ENCODE measurements at regions not wholly inside any gene's neighbourhood (a gene's known extent, or its start where the extent isn't known, plus 50 kb on each side); places are given as distances from the start of the nearest gene placed in this dataset.

DNA sequence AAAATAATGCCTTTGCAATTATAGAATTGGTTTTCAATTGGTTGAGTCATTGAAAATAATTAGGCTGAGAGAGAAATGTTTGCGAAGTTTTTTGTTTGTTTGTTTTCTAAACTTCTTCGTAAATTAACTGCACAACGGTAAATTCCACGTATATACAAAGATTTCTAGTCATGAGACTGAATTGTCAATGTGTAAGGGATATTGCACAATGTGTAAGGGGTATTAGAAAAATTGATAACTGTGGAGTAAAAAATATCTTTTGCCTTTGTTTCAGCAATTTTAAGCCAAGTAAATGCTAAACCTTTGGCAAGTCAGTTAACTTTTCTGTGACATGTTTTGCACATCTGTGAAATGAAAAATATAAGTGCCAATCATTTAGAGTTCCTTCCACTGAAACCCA is 606.0 kb downstream of the TMEM182 start:
- WGBS, 2 experiments (ENCODE audit: insufficient coverage in 1 of 2, insufficient read length in 1 of 2): 97 to 98% methylated on average over 4 of the region's 4 CpGs
- H3K27ac Mint-ChIP-seq: no peak overlapping the region

DNA sequence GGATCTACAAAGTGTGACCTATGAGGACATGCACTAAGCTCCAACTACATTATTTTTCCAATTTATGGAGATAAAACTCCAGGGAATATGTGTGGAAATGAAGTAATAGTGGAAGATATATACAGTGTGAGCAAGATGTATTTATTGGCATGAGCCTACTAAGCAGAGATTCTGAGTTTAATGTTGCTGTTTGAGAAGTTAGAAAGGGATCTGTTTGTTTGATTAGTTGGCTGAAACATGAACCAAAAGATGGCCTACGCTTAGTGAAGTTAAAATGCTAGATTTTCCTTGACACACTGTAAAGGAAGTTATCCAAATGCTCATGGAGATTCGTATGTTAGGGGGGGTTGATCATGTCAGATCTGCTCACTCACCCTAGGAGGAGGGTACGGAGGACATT is 621.7 kb downstream of the TMEM182 start:
- no peak for DNase-seq
- Histone ChIP-seq H3K27me3 (ENCODE audit: control insufficient read depth, insufficient read depth, low read length, poor library complexity, severe bottlenecking) (no peaks in the 10 kb centered on the region), H3K36me3 (ENCODE audit: control insufficient read depth, insufficient read depth, low read length) (no peaks in the 10 kb centered on the region), H3K4me3 (ENCODE audit: low read length) (no peak overlapping the region), H3K27ac (ENCODE audit: low read depth, low read length) (no peak overlapping the region), H3K9ac (ENCODE audit: extremely low read depth, low read length, poor library complexity, severe bottlenecking) (no peak overlapping the region), H3K4me1 (ENCODE audit: control insufficient read depth, insufficient read depth, low read length) (peaks cover 6% of the 10 kb centered on the region), H3K9me3 (ENCODE audit: control insufficient read depth, low read length) (no peaks in the 10 kb centered on the region)
- H3K27me3 Mint-ChIP-seq (ENCODE audit: insufficient read depth): no peaks in the 10 kb centered on the region
- 87 to 100% methylated on average over 2 to 3 of the region's 3 CpGs for WGBS, 2 experiments (ENCODE audit: insufficient coverage in 1 of 2, insufficient read length in 1 of 2)
- H3K36me3 Mint-ChIP-seq (ENCODE audit: low read depth): no peaks in the 10 kb centered on the region
- no peak overlapping the region for H3K4me3 Mint-ChIP-seq
- no peaks in the 10 kb centered on the region for H3K9me3 Mint-ChIP-seq
- H3K27ac Mint-ChIP-seq: no peak overlapping the region
- TF ChIP-seq, protein P1, sequence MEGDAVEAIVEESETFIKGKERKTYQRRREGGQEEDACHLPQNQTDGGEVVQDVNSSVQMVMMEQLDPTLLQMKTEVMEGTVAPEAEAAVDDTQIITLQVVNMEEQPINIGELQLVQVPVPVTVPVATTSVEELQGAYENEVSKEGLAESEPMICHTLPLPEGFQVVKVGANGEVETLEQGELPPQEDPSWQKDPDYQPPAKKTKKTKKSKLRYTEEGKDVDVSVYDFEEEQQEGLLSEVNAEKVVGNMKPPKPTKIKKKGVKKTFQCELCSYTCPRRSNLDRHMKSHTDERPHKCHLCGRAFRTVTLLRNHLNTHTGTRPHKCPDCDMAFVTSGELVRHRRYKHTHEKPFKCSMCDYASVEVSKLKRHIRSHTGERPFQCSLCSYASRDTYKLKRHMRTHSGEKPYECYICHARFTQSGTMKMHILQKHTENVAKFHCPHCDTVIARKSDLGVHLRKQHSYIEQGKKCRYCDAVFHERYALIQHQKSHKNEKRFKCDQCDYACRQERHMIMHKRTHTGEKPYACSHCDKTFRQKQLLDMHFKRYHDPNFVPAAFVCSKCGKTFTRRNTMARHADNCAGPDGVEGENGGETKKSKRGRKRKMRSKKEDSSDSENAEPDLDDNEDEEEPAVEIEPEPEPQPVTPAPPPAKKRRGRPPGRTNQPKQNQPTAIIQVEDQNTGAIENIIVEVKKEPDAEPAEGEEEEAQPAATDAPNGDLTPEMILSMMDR (conservative IDR thresholded peaks at IDR 0.05): no peak
- H3K4me1 Mint-ChIP-seq: peaks cover 17% of the 10 kb centered on the region

More for the DNA sequence above, 606.0 kb downstream of the TMEM182 start:
- Histone ChIP-seq H3K36me3 (ENCODE audit: control insufficient read depth, insufficient read depth, low read length) (no peaks in the 10 kb centered on the region), H3K4me1 (ENCODE audit: control insufficient read depth, insufficient read depth, low read length) (no peaks in the 10 kb centered on the region), H3K4me3 (ENCODE audit: low read length) (no peak overlapping the region), H3K9me3 (ENCODE audit: control insufficient read depth, low read length) (no peaks in the 10 kb centered on the region), H3K27me3 (ENCODE audit: control insufficient read depth, insufficient read depth, low read length, poor library complexity, severe bottlenecking) (no peaks in the 10 kb centered on the region), H3K27ac (ENCODE audit: low read depth, low read length) (no peak overlapping the region), H3K9ac (ENCODE audit: extremely low read depth, low read length, poor library complexity, severe bottlenecking) (no peak overlapping the region)
- no peaks in the 10 kb centered on the region for H3K36me3 Mint-ChIP-seq (ENCODE audit: low read depth)
- H3K27me3 Mint-ChIP-seq (ENCODE audit: insufficient read depth): no peaks in the 10 kb centered on the region
- no peaks in the 10 kb centered on the region for H3K9me3 Mint-ChIP-seq
- no peak overlapping the region for H3K4me3 Mint-ChIP-seq
- peaks cover 9% of the 10 kb centered on the region for H3K4me1 Mint-ChIP-seq
- TF ChIP-seq, protein P1 (conservative IDR thresholded peaks at IDR 0.05): no peak
- no peak for DNase-seq

DNA sequence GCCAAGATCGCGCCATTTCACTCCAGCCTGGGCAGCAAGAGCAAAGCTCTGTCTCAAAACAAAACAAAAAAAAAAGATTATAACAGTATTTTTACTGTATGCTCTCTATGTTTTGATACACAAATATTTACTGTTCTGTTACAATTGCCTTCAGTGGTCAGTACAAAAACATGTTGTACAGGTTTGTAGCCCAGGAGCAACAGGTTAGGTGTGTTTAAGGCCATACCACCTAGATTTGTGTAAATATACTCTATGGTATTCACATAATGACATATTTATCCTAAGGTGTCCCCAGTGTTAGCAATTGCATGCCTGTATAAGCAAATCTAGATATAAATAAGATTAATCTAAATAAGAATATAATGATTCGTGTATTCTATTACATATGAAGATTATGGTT is 625.0 kb downstream of the TMEM182 start:
- no peaks in the 10 kb centered on the region for H3K27me3 ChIP-seq (ENCODE audit: control insufficient read depth, insufficient read depth, low read length, poor library complexity, severe bottlenecking)
- no peak for DNase-seq
- Mint-ChIP-seq H3K27me3 (ENCODE audit: insufficient read depth) (no peaks in the 10 kb centered on the region), H3K4me1 (peaks cover 17% of the 10 kb centered on the region), H3K36me3 (ENCODE audit: low read depth) (no peaks in the 10 kb centered on the region), H3K4me3 (no peak overlapping the region), H3K27ac (no peak overlapping the region), H3K9me3 (no peaks in the 10 kb centered on the region)
- H3K36me3 ChIP-seq (ENCODE audit: control insufficient read depth, insufficient read depth, low read length): no peaks in the 10 kb centered on the region
- H3K4me3 ChIP-seq (ENCODE audit: low read length): no peak overlapping the region
- TF ChIP-seq, protein P1 (conservative IDR thresholded peaks at IDR 0.05): no peak
- H3K9ac ChIP-seq (ENCODE audit: extremely low read depth, low read length, poor library complexity, severe bottlenecking): no peak overlapping the region
- H3K9me3 ChIP-seq (ENCODE audit: control insufficient read depth, low read length): no peaks in the 10 kb centered on the region
- H3K27ac ChIP-seq (ENCODE audit: low read depth, low read length): no peak overlapping the region
- WGBS, 2 experiments (ENCODE audit: insufficient coverage in 1 of 2, insufficient read length in 1 of 2): 85% methylated on average over 2 of the region's 3 CpGs; no CpG with 5 or more reads in 1 of the 2 experiments
- peaks cover 6% of the 10 kb centered on the region for H3K4me1 ChIP-seq (ENCODE audit: control insufficient read depth, insufficient read depth, low read length)

All from endodermal cell (in vitro differentiated cells).